Stimulated activated CD4-positive, alpha-beta T cell treated with anti-CD3 and anti-CD28 coated beads, Interleukin-15, amount 100 ng/mL, for 48 hours (primary cell): ENCODE measurements at regions not wholly inside any gene's neighbourhood (a gene's known extent, or its start where the extent isn't known, plus 50 kb on each side); places are given as distances from the start of the nearest gene placed in this dataset.
"Not testable (repeated sequence)": the region's sequence is repeated elsewhere in the genome, so short reads cannot be mapped to it uniquely, and the experiment has no call there.

Experiments
- DNase-seq, 2 donors: peaks; one replicate each; pipeline ENCODE4 v3.0.0-alpha.2; 2020; ENCODE audit warnings: low read depth in 2 of 2

DNA sequence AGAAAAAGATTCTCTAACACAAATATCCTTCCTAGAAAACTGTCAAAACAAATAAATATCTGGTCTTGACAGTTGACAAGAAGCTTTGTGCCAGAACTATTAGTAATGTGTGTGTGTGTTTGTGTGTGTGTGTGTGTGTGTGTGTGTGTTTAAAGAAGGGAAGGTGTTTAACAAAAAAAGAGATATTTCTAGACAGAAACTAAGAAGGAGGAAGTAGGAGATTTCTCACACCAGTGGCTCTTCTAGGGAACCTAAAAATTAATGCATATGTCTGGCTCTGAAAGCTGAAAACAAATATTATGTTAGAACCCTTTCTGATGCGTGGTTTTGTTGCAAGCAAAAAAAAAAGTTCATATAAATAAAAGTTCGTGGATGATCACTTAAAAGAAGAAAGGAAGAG lies 277.5 kb downstream of the RPS4Y2 start:
- no peak for DNase-seq

DNA sequence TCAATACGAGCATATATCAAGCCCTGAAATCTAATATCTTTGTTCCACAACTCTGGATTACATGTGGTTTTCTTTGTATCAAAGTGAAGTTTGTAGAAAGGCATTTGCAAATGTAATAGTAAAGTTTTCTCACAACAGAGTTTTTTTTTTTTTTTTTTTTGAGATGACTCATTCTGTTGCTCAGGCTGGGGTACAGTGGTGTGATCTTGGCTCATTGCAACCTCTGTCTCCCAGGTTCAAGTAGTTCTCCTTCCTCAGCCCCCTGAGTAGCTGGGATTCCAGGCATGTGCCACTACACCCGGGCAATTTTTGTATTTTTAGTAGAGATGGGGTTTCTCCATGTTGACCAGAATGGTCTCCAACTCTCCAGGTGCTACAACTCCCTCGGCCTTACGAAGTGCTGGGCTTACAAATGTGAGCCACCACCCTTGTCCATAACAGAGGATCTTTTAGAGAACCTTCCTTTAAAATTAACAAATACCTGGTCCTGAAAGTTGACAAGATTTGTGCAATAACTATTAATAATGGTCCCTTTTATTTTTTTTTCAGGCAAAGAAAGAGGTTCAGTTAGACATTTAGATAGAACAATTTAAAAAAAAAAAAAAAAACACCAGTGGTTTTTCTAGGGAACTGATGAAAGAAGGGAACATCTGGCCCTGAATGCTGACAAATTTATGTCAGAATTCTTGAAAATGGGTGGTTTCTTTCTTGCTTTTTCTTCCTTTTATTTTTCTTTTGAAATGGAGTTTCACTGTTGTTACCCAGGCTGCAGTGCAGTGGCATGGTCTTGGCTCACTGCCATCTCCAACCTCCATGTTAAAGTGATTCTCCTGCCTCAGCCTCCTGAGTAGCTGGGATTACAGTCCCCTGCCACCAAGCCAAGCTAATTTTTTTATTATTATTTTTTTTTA lies 278.5 kb downstream of the RPS4Y2 start:
- DNase-seq, result no peak

DNA sequence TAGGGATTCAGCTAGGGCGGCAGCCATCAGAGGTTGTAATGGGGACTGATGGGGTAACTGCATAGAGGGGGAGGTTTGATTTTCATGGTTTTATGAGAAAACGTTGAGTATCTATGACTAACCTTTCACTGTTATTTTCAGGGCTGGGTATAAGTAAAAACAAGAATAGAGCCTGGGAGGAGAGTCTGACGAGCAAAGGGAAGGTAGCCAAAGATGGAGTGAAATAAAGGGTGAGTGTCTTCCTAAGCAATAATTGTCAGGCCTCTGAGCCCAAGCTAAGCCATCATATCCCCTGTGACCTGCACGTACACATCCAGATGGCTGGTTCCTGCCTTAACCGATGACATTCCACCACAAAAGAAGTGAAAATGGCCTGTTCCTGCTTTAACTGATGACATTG lies 281.5 kb downstream of the RPS4Y2 start:
- not testable (repeated sequence) for DNase-seq

DNA sequence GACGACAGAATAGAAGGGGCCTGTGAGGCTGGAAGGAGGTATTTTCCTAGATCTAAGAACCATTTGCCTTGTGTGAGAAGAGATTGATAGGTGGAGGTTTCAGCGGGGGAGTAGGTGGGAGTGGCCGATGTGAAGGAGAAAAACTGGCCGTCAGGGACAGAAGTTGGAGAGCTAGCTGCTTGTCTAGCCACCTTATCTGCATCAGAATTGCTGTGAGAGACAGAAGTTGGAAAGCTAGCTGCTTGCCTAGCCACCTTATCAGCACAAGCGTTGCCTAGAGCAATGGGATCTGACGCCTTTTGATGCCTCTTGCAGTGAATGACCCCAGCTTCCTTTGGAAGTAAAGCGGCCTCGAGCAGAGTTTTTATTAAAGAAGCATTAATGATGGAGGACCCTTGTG lies 283.9 kb downstream of the RPS4Y2 start:
- no peak for DNase-seq

DNA sequence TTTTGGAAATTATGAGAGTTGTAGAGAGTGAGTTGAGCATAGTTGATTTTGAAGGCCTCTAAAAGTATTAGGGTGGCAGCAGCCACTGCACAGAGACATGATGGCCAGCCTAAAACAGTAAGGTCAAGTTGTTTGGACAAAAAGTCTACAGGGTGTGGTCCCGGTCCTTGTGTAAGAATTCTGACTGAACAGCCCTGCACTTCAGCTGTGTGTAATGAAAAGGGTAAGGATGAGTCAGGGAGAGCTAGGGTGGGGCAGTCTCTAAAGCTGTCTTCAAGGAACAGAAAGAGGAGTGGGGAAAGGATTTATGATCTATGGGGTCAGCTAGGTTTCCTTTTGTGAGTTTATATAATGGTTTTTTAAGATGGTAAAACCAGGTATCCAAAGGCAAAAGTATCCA lies 284.8 kb downstream of the RPS4Y2 start:
- not testable (repeated sequence) for DNase-seq

DNA sequence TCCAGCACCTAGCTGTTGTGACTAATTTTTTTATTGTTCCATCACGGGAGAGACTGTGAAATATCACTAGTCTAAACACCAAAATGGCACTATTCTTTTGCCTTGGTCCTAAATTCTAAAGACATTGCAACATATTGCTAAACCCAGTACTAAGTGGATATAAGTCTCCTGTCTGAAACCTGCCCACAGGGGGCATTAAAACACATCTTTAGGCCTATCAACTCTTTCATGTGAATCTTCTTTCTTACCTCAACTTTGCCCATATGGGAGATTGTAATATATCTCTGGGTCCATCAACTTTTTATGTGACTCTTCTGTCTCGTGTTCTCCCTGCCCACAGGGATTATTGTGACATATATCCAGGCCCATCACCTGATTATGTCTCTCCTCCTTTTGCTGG lies 317.2 kb downstream of the RPS4Y2 start:
- no peak for DNase-seq

DNA sequence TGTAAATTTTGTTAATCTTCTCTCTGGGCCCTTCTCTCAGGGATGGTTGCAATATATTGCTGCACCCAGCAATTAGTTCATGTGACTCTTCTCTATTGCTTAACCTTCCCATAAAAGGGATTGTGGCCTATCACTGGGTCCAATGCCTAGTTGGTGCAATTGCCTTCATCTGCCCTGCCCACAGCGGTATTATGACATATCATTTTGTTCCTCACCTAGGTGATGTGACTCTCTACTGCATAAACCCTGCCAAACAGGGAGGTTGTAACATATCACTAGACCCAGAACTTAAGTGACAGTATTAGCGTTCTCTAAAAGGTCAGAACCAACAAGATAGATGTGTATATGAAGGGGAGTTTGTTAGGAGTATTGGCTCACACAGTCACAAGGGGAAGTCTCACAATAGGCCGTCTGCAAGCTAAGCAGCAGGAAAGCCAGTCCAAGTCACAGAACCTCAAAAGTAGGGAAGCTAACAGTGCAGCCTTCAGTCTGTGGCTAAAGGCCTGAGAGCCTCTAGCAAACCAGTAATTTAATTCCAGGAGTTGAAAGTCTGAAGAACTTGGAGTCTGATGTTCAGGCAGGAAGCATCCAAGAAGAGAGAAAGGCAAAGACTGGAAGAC lies 317.8 kb downstream of the RPS4Y2 start:
- DNase-seq, result no peak

DNA sequence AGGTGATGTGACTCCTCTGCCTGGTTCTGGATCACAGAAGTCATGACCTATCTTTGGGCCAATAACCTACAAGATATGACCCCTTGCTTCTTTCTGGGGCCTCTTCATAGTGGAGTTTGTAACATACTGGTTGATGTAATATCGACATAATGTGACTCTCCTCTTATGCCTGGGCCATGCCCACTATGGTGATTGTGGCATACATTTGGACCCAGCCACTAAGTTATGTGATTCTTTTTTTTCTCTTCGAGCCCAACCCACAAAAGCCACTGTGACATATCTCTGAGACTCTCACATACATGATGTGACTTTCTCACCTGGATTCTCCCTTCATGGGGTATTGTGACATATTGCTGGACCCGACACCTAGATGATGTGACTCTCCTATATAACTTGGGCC lies 319.8 kb downstream of the RPS4Y2 start:
- DNase-seq, result no peak

DNA sequence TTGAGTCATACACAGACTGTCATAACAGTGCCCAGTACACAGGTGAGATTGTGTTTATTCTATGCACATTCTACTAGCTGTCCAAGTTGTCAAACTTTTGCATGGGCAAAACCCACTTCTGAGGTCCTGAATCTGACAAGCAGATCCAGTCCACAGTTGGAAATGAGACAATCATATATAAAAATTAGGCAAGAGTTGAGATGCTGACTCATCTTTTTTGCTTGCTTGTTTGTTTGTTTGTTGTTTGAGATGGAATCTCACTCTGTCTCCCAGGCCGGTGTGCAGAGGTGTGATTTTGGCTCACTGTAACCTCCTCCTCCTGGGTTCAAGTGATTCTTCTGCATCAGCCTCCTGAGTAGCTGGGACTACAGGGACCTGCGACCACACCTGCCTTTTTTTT lies 323.8 kb downstream of the RPS4Y2 start:
- DNase-seq, result no peak

DNA sequence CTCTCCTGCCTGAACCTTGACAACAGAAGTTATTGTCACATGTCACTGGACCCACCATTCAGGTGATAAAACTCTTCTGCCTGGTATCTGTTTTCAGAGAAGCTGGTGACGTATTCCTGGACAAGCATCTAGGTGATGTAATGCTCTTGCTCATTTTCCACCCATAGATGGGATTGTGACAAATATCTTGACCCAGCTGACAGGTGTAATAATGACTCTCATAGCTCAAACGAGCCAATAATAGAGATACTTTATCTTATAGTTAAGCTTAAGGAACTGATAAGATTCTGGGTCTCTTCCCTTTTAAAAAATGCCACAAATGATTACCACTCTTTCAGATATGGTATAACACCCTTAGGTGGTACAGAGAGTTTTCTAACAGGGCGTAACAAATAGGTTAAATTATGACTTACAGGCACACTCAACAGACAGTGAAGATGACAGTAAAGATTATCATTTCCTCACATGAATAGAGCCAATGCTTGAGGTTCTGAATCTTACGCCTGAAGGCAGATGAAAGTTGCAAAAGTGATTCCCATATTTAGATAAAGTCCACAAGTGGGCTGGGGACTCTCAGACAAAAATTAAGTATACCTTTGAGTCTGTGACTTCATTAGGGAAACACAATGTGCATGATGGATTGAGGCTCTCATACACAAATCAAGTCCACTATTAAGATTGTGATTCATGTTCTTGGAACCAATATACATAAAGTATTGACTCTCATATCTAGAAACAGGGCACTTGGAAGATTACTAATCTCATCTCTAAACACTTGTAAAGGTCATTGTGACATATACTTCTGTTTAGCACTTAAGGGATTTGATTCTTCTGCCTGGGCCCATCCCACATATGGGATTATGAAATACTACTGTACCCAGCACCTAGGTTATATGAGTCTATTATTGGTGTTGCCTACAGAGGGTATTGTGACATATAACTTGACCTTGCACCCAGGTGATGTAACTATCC lies 326.0 kb downstream of the RPS4Y2 start:
- no peak for DNase-seq

DNA sequence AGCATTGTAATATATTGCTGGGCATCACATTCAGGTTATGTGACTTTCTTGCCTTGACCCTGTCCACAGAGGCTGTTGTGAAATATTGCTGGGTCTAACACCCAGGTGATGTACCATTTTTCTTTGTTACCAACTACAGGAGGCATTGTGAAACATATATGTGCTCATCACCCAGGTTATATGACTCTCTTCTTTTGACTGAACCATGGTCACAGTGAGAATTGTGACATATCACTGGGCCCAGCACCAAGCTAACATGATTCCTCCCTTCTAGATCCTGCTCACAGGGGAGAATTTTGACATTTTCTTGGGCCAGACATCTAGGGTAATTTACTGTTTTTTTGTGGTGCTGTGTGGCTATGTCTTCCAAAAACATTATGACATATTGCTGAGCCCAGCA lies 326.7 kb downstream of the RPS4Y2 start:
- DNase-seq, result no peak

DNA sequence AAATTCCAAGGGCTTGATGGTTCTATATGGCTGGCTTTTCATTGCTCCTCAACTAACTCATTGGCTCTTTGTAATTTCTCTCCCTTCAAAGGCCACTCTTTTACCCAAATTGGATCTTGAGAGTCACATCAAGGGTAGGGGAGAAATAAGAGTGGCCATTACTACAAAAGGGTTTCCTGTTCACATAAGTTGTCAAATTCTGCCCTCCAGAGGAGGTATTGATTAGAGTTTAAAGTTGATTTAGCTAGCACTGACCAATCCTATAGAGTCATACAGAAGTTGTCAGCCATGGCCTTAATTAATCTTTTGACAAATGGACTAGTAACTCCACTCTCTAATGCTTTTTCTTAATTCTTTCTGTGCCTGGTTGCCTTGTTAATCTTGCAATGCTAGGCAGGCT lies 336.0 kb downstream of the RPS4Y2 start:
- no peak for DNase-seq

DNA sequence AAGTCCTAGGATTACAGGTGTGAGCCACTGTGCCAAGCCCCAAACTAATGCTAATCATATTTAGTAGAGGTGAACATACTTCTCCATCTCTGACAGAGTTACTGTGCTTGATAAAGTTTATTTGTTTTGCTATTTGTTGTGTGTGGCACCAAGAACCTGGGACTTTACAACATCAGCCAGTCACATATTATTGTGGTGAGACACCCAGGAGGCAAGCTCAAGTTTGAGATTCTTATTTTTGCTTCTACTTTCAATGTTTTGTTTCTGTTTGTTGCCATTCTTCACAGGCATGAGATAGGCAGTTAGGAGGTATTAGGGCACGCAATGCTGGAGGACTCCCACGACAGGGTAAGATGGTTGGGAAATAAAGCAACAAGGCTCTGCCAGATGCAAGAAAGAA lies 346.6 kb downstream of the RPS4Y2 start:
- no peak for DNase-seq

DNA sequence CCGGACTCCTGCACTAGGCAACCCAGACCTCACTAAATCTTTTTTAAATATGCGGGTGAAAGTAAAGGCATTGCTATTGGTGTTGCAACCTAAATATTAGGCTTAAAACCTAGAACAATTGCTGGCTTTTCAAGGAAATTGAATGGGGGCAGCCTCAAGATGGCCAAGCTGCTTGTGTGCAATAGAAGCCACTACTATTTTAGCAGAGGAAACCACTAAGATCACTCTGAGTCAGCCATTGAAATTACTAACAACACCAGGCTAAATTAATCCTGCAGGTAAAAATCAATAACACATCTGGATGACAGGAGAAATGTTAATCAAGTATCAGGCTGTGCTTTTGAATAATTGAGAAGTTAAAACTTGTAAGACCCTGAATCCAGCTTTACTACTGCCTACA lies 348.0 kb downstream of the RPS4Y2 start:
- DNase-seq, result no peak

DNA sequence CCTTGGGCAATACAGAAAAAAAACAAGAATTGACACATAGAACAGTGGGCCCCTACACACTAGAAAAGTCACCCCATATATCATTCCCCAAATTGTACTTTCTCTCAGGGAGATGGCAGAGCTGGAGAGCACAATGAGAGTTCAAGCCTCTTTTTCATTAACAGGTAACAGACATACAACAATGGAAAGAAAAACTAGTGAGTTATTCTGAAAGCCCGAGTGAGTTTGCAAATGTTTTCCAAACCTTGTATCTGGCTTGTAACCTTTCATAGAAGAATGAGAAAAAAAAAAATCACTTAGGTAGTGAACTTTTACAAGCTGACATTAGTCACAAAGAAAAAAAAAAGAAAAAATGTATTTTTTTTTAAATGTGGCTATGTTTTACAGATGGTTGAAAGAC lies 349.6 kb downstream of the RPS4Y2 start:
- DNase-seq, result no peak

DNA sequence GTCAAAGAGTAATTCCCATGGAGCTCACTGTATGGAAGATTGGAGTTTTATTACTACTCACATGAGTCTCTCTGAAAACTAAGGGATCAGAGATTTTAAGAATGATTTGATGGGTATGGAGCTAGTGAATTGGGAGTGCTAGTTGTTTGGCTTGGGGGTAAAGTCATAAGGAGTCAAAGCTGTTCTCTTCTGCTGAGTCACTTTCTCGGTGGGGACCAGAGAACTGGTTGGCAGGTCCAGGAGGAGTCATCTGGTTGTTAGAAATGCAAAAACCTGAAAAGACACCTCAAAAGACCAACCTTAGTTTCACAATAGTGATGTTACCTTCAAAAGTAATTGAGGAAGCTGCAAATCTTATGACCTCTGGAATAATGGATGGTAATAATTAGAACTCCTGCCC lies 355.4 kb downstream of the RPS4Y2 start:
- peak in 1 of 2 donors; percentile 1 for DNase-seq

DNA sequence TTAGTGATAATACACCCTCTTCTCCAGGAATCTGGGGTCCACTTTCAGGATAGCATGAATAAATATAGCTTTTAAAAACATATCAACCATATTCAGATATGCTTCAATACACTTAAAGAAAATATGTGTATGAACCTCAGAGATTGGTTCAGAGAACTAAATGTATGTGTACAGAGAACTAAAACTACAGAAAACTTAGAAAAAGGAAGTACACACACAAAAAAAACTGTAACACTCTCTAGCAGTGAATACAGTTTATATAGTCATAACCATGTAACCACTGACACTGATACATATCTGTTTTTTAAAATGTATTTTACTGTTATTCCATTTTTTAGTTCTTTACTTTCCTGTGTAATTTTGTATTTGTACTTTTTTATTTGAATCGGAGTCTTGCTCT lies 365.2 kb downstream of the RPS4Y2 start:
- no peak for DNase-seq

DNA sequence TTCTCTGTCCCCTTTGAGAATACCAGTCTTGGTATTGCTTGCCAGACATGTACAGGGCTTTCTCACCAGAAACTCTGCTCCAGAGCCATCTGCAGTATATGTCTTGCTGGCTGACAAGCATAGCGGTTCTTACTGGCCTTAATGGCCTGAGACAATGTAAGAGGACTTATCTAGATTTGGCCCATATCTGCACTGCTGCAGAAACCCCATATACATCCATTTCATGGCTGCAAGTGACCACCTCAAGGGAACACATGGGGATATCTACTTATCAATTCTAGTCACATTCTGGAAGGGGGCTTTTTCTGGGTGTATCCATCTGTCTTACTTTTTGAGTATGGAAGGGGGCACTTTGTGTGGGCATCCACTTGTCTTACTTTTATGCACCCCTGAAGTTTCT lies 375.5 kb upstream of the RBMY1B start:
- DNase-seq, result no peak

DNA sequence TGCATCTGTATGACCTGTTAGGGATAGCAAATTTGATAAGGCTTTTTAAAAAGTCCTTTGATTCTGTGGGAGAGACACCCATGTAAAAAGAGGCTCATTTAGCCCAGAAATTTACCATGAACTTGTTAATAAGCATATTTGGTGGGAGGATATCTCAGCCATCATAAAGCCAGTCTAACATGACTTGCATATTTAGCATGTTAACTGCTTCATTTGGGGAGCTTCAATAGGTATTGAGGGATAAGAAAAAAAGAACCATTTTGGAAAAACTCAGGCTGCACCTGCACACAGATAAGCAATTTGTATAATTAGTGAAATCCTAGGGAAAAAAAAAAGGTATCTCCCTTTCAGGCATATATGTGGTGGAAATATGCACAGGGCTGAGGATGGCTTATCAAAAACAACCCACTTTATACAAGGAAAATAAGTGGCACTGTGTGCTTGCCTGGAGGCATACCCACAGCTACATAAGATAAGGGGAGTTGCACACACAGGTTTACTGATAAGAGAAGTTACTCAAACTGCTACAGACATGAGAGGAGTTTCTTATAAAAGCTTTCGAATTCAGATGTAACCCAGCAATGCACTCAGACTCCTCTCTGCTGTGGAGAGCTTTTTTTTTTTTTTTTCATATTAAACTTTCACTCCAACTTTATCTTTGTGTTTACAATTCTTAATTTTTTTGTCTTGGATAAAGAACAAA lies 372.9 kb upstream of the RBMY1B start:
- no peak for DNase-seq

DNA sequence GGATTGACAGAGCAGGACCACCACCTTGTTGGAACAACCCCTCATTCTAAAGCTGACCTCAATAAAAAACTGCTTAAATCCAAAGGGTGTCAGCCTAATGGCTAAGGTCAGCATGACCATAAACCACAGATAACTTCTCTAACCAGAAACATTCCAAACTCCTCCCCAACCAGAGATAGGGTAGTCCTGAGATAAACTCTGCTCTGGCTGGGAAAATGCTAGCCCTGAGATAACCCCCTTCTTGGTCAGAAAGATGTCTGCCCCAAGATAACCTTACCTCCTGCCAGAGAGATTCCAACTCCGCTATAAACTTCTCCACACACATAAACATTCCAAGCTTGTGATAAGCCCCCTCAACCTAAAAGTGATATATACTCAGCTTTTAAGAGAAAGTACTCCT lies 364.8 kb upstream of the RBMY1B start:
- DNase-seq, result no peak

DNA sequence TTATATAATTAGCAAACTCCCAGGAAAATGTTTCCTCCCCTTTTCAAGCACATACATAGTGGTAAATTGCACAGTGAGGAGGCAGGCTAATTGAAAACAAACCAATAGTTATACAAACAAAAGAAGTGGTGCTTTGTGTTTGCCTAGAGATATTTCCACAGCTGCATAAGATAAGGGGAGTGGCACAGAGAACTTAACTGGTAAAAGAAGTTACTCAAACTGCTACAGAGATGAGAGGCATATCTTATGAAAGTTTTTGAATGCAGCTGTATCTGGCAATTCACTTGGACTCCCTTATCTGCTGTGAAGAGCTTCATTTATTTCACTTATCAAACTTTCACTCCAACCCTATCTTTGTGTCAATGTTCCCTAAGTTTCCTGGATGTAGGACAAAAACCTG lies 361.2 kb upstream of the RBMY1B start:
- DNase-seq, result no peak

DNA sequence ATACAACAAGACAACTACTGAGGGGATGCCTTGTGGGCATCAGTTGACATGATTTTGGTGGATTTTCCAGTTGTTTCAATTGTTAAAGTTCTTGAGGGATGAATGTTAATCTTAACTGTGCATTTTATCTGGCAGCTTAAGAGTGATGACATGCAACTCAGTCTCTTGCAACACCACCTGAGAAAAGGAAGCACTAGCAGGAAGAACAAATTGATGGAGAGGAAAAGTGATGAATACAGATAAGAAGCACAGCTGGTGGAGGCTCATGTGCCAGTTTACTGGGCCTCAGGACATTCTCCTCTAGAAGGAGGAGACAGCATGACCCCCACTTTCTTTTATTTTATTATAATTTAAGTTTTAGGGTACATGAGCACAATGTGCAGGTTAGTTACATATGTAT lies 341.3 kb upstream of the RBMY1B start:
- DNase-seq, result no peak
